ENCODE measurements at regions not wholly inside any gene's neighbourhood (a gene's known extent, or its start where the extent isn't known, plus 50 kb on each side); places are given as distances from the start of the nearest gene placed in this dataset.

DNA sequence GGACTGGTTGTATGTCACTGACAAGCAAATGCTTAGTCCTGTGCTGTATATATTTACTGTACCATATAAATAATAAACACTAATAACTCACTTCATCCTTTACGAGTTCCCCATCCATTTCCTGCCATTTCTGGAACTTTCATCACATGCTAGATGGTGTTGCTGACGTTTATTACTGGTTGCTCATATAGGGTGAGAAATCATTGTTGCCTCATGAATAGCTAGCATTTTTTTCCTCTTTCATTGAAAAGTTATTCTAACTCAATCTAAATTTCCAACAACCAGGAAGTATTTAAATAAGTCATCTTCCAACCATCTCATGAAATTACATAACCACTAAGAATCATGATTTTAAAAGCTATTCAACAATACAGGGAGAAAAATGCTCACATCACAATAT is 88.6 kb upstream of the RCN1 start:
- DNase-seq (ENCODE audit: low read depth): no peak

DNA sequence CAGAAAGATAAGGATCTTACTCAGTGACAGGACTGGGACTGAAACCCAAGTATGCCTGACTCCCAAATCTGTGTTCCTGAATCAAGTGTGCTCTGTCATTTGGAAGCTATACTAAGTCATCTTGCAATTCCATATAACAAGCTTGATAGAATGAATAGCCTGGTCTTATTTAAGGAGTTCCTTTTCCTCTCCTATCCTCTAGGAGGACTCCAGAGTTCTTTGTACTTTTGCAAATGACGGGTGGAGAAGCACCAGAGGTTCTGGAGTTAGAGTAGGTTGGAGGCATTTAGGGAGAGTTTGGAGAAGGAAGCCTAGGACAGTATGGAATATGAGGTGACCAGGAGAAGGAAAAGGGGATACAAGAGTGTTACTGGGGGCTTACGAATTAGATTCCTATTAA is 92.9 kb upstream of the RCN1 start:
- no peak for DNase-seq (ENCODE audit: low read depth)

DNA sequence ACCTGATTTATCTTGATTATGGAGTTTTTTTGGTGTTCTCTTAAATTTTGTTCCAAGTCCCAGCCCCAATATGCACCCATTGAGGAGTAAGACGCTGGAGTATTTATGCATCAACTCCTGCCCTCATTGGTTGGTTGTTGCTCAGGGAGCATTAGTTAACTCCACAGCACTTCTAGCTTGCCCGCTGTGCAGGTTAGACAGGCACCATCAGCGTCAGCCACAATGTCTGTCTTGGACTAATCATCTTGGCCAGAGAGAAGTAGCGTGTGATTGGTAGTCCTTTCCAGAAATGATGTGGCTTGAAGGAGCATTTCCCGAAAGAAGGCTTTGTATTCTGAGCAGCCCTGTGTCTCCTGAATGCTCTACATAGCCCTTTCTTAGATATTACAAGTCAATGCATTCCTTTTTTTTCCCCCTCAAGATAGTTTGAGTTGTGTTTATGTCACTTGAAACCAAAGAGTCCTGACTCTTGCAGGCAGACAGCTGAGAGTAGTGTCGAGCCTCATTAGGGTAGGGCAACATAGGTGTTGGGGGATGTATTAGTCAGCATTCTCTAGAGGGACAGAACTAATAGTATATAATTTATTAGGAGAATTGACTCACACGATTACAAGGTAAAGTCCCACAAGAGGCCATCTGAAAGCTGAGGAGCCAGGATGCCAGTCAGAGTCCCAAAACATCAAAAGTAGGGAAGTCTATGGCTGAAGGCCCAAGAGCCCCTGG is 94.6 kb upstream of the RCN1 start:
- DNase-seq (ENCODE audit: low read depth): no peak

- DNase-seq (ENCODE audit: low read depth): no peak
These were observed 95.3 kb upstream of the RCN1 start for GRCh38 chr11:31995525-31996094.

DNA sequence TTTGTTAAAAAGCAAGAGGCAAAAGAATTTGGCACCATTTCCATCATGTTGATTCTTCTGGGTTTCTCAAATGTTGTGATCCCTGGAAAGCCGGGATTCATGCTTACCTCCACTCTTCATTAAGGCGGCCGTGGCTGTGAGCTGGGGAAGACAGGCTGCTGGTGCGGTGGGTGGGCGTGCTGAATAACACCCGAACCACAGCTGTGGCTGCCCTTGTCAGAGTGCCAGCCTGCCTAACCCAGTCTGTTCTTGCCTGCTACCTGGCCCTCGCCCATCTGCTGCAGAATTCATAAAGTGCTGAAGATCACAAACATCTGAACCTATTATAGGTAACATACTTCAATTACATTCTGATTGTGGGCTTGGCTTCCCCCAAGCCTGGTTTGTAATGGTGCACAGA is 95.8 kb upstream of the RCN1 start:
- no peak for DNase-seq (ENCODE audit: low read depth)

GRCh38 chr11:31987118-31988005 is 103.5 kb upstream of the RCN1 start:
- DNase-seq (ENCODE audit: low read depth): no peak

- no peak for DNase-seq (ENCODE audit: low read depth)
These were observed 104.5 kb upstream of the RCN1 start for GRCh38 chr11:31986201-31986889.

DNA sequence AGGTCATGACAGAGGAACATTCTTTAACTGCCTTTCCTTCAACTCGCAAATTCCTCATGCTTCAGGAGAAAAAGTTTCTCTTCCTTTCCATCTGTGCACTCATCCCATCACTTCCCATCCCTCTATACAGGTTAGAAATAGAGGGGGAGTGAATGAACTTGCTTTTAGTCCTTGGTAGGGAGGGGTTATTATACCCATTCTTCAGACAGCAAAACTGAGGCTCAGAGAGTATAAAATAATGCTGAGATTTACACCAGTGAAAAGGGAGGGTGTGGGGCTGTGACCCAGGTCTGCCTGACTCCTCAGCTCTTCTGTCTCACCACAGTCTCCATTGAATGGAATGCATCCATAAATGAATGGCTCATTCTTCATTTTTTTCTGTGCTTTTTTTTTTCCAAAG is 109.4 kb upstream of the RCN1 start:
- no peak for DNase-seq (ENCODE audit: low read depth)

GRCh38 chr11:31977343-31977742 is 113.5 kb upstream of the RCN1 start:
- DNase-seq (ENCODE audit: low read depth): no peak

- DNase-seq (ENCODE audit: low read depth): no peak
These were observed 116.3 kb upstream of the RCN1 start for GRCh38 chr11:31974366-31975136.

DNA sequence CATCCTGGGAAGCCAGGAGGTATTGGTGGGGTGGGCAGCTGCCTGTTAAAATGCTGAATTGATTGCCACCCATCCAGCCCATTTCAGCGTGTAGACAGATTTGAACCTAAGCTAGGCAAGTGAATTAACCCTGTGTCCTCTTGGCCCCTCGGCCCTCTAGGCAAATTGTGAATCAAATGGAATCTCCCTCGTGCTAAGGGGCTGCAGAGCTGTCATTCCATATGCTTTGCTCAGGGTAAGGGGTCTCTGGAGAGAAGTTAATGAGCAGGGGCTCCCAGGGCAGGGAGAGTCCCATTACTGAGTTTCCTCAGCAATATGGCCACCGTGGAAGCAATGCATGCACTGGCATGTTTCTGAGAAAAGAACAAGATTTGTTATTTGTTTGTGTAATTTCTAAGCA is 117.7 kb upstream of the RCN1 start:
- no peak for DNase-seq (ENCODE audit: low read depth)

GRCh38 chr11:31972623-31973022 is 118.3 kb upstream of the RCN1 start:
- no peak for DNase-seq (ENCODE audit: low read depth)

DNA sequence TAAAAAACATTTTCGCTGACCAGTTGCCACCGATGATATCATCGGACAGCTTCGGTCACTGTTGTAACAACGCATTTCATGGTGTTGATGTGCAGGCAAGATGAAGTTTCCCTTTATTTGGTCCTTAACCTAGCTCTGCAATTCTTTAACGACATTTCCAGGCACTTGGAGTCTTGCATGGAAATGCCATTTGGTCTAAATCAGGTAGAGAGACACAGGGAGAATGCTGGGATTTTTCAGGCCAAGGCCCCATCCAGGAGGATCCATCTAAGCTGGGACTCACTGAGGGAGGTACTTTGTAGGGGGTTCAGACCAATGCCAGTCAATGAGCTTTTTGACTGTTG is 121.5 kb upstream of the RCN1 start:
- no peak for DNase-seq (ENCODE audit: low read depth)

GRCh38 chr11:31968461-31969358 is 122.2 kb upstream of the RCN1 start:
- DNase-seq (ENCODE audit: low read depth): no peak

GRCh38 chr11:31967404-31968130 is 123.3 kb upstream of the RCN1 start:
- DNase-seq (ENCODE audit: low read depth): no peak

DNA sequence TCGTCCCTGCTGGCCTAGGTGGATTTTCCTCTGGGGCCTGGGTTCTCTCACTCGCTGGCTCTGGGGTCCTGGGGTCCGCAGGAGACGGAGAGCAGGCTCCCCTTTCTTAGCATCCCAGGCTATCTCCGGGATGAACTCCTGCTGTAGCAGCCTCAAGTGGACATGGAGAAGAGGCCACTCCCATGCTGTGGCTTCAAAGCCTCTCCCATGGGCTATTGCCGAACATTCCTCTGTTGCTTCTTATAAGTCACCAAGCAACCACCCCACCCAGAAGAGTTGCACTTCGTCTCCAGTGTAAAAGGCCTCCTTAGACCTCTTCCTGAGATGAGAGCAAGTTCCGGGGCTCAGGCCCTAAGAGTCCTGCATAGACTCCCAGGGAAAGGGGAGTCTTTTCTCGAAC is 124.0 kb upstream of the RCN1 start:
- DNase-seq (ENCODE audit: low read depth): no peak

- DNase-seq (ENCODE audit: low read depth): no peak
These were observed 126.7 kb upstream of the RCN1 start for GRCh38 chr11:31964181-31964580.

GRCh38 chr11:31960126-31960525 is 130.7 kb upstream of the RCN1 start:
- DNase-seq (ENCODE audit: low read depth): no peak

DNA sequence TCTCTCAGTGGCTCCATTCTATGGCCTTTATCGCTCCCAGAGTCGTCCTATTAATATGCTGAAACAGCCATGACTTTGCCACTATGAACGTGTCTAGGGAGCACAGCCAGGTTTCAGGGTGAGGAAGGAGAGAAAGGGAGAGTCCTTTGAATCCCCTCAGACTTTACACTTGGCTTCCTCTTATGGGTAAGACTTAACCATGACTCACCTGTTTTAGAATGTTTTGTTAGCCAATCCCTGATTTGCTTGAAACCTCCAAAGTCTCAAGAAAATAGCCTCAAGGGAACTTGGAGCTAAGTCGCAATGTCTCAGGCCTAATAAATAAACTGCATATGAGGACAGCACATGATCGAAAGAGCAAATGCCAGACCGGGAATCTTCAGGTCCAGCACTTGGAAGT is 131.2 kb upstream of the RCN1 start:
- DNase-seq (ENCODE audit: low read depth): no peak

DNA sequence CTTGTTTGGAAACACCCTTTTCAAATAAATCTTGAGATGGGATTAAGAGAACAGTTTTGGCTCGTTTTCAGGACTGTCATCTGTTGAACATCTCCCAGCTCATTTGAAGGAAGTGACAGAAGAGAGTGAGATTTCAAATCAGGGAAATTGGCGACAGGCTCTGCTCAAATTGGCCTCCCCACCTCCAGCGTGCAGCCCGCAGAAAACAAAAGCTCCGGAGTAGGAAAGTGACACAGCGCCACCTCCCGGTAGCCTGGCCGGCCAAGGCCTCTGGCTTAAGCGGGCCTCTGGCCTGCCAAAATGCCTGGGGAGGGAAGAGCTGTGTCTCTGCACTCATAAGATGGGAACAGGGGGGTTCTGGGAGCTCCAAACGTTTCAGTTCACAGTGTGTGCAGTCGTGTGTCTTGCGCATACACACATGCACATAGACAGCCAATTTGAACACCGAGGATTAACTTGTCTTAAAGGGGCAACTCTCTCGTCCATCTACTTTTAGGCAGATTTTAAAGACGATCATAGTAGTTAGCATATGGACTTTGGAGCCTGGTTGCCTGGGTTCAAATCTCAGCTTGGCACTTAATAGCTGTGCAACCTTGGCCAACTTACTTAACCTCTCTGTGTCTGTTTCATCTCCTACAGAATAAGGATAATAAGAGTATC is 132.7 kb upstream of the RCN1 start:
- peak; percentile 21 for DNase-seq (ENCODE audit: low read depth)

All from activated T-helper 9 cell treated with anti-CD3 and anti-CD28 coated beads, Interleukin-2, amount 50 U/mL, for 16 hours (primary cell).